ENCODE measurements at regions not wholly inside any gene's neighbourhood (a gene's known extent, or its start where the extent isn't known, plus 50 kb on each side); places are given as distances from the start of the nearest gene placed in this dataset.

- no peak overlapping the region for H3K4me2 ChIP-seq
- H3K36me3 ChIP-seq (replicated peaks in 1 of 2; ENCODE audit: control insufficient read depth in 1 of 2, insufficient read depth in 2 of 2, low read length in 1 of 2): no peaks in the 10 kb centered on the region
- H3K4me1 ChIP-seq (ENCODE audit: control insufficient read depth in 1 of 2, insufficient read depth in 2 of 2, low read depth in 1 of 2, low read length in 1 of 2): no peaks in the 10 kb centered on the region
- H3K27ac ChIP-seq (ENCODE audit: low read depth in 2 of 2, low read length in 1 of 2): no peak overlapping the region
- ChIA-PET CTCF (no interaction called here), POLR2A (no interaction called here)
- H3K9me3 ChIP-seq: no peaks in the 10 kb centered on the region
- DNase-seq: no peak
- no peaks in the 10 kb centered on the region for H4K20me1 ChIP-seq (ENCODE audit: insufficient read depth)
- no peaks in the 10 kb centered on the region for H3K9me2 ChIP-seq
- TF ChIP-seq, protein P1, sequence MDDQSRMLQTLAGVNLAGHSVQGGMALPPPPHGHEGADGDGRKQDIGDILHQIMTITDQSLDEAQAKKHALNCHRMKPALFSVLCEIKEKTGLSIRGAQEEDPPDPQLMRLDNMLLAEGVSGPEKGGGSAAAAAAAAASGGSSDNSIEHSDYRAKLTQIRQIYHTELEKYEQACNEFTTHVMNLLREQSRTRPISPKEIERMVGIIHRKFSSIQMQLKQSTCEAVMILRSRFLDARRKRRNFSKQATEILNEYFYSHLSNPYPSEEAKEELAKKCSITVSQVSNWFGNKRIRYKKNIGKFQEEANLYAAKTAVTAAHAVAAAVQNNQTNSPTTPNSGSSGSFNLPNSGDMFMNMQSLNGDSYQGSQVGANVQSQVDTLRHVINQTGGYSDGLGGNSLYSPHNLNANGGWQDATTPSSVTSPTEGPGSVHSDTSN (IDR thresholded peaks at IDR 0.05): no peak
- TF ChIP-seq FOXM1 (IDR thresholded peaks at IDR 0.05; ENCODE audit: low read depth) (no peak), RFX5 (IDR thresholded peaks at IDR 0.05; ENCODE audit: low read length) (no peak), TCF12 (IDR thresholded peaks at IDR 0.05) (no peak), EZH2phosphoT487 (IDR thresholded peaks at IDR 0.05; ENCODE audit: borderline replicate concordance, low read depth) (no peak), EP300 (IDR thresholded peaks at IDR 0.05; ENCODE audit: borderline replicate concordance in 1 of 2, low read depth in 1 of 2, low read length in 1 of 2) (no peak), MEF2A (IDR thresholded peaks at IDR 0.05; ENCODE audit: borderline replicate concordance, low read depth) (no peak), ELF1 (IDR thresholded peaks at IDR 0.05) (no peak), MXI1 (IDR thresholded peaks at IDR 0.05; ENCODE audit: low read depth, low read length) (no peak), POLR2AphosphoS5 (IDR thresholded peaks at IDR 0.05; ENCODE audit: low read depth, low read length) (no peak), FOSL2 (IDR thresholded peaks at IDR 0.05; ENCODE audit: borderline replicate concordance, low read depth) (no peak), RCOR1 (IDR thresholded peaks at IDR 0.05; ENCODE audit: low read length) (no peak), CHD2 (IDR thresholded peaks at IDR 0.05; ENCODE audit: low read length, partially characterized antibody) (no peak)
- TF ChIP-seq, protein P2, sequence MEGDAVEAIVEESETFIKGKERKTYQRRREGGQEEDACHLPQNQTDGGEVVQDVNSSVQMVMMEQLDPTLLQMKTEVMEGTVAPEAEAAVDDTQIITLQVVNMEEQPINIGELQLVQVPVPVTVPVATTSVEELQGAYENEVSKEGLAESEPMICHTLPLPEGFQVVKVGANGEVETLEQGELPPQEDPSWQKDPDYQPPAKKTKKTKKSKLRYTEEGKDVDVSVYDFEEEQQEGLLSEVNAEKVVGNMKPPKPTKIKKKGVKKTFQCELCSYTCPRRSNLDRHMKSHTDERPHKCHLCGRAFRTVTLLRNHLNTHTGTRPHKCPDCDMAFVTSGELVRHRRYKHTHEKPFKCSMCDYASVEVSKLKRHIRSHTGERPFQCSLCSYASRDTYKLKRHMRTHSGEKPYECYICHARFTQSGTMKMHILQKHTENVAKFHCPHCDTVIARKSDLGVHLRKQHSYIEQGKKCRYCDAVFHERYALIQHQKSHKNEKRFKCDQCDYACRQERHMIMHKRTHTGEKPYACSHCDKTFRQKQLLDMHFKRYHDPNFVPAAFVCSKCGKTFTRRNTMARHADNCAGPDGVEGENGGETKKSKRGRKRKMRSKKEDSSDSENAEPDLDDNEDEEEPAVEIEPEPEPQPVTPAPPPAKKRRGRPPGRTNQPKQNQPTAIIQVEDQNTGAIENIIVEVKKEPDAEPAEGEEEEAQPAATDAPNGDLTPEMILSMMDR (IDR thresholded peaks at IDR 0.05): no peak
- no peaks in the 10 kb centered on the region for H3F3A ChIP-seq (replicated peaks; ENCODE audit: insufficient read depth)
- no peak overlapping the region for H3K9ac ChIP-seq
- H3K79me2 ChIP-seq (ENCODE audit: insufficient read depth): no peaks in the 10 kb centered on the region
- no peak overlapping the region for H2AFZ ChIP-seq (ENCODE audit: low read depth)
- 17% methylated on average over 3 of the region's 10 CpGs for WGBS (ENCODE audit: low lambda C conversion rate)
- no peak overlapping the region for H3K4me3 ChIP-seq (ENCODE audit: low read depth in 2 of 2, low read length in 1 of 2)
- H3K27me3 ChIP-seq (ENCODE audit: insufficient read depth): no peaks in the 10 kb centered on the region
Measured at GRCh38 chr16:79468121-79468552, 132.4 kb downstream of the MAF start.

DNA sequence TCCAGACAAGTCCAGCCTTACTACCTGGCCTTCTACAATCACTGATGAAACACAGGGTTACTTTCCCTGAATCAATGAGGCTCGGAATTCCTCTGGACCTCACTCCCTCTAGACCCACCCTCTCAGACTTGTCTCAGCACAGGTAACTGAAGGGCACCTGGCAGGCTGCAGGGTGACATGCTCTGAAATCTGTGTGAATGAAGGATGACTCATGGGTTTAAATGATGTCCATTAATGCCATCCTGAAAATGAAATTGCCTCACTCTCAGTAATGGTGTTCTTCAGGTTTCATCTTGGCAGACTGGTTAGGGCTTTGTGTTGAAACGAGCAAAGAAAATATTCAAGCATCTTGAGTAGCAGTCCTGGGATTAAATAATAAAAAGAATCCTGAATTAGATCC, 134.4 kb downstream of the MAF start:
- CTCF ChIA-PET: no interaction called here
- POLR2A ChIA-PET: no interaction called here
- no peak for DNase-seq

More for the DNA sequence above, 134.4 kb downstream of the MAF start:
- TF ChIP-seq TCF12 (IDR thresholded peaks at IDR 0.05): no peak
- TF ChIP-seq IRF3 (IDR thresholded peaks at IDR 0.05; ENCODE audit: low read depth, low read length): no peak
- TF ChIP-seq ELF1 (IDR thresholded peaks at IDR 0.05): no peak
- no peak for TF ChIP-seq GATA2 (CRISPR knock-in tag; IDR thresholded peaks at IDR 0.05)
- no peak for TF ChIP-seq FOSL2 (IDR thresholded peaks at IDR 0.05; ENCODE audit: borderline replicate concordance, low read depth)
- no peak for TF ChIP-seq YY1 (IDR thresholded peaks at IDR 0.05; ENCODE audit: low read depth)
- no peak for TF ChIP-seq POLR2AphosphoS5 (IDR thresholded peaks at IDR 0.05; ENCODE audit: low read depth, low read length)
- no peak for TF ChIP-seq MXI1 (IDR thresholded peaks at IDR 0.05; ENCODE audit: low read depth, low read length)
- no peak for TF ChIP-seq GABPA (IDR thresholded peaks at IDR 0.05; ENCODE audit: low read depth)
- TF ChIP-seq TAF1 (IDR thresholded peaks at IDR 0.05; ENCODE audit: borderline replicate concordance, low read depth, low read length): no peak
- TF ChIP-seq SMC3 (IDR thresholded peaks at IDR 0.05; ENCODE audit: low read depth, low read length): no peak
- no peak for TF ChIP-seq CHD2 (IDR thresholded peaks at IDR 0.05; ENCODE audit: low read length, partially characterized antibody)
- TF ChIP-seq, protein P3, sequence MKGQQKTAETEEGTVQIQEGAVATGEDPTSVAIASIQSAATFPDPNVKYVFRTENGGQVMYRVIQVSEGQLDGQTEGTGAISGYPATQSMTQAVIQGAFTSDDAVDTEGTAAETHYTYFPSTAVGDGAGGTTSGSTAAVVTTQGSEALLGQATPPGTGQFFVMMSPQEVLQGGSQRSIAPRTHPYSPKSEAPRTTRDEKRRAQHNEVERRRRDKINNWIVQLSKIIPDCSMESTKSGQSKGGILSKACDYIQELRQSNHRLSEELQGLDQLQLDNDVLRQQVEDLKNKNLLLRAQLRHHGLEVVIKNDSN (IDR thresholded peaks at IDR 0.05; ENCODE audit: borderline replicate concordance, low read depth): no peak
- no peak for TF ChIP-seq MEF2A (IDR thresholded peaks at IDR 0.05; ENCODE audit: borderline replicate concordance, low read depth)
- no peak for TF ChIP-seq RCOR1 (IDR thresholded peaks at IDR 0.05; ENCODE audit: low read length)
- Histone ChIP-seq H3K36me3 (replicated peaks in 1 of 2; ENCODE audit: control insufficient read depth in 1 of 2, insufficient read depth in 2 of 2, low read length in 1 of 2) (no peaks in the 10 kb centered on the region), H3K27ac (ENCODE audit: low read depth in 2 of 2, low read length in 1 of 2) (no peak overlapping the region), H3K27me3 (ENCODE audit: insufficient read depth) (no peaks in the 10 kb centered on the region), H3K9me2 (no peaks in the 10 kb centered on the region), H3K4me3 (ENCODE audit: low read depth in 2 of 2, low read length in 1 of 2) (no peak overlapping the region), H3K4me1 (ENCODE audit: control insufficient read depth in 1 of 2, insufficient read depth in 2 of 2, low read depth in 1 of 2, low read length in 1 of 2) (no peaks in the 10 kb centered on the region), H3K4me2 (no peak overlapping the region), H3K79me2 (ENCODE audit: insufficient read depth) (no peaks in the 10 kb centered on the region), H3F3A (replicated peaks; ENCODE audit: insufficient read depth) (no peaks in the 10 kb centered on the region), H3K9me3 (no peaks in the 10 kb centered on the region), H3K9ac (no peak overlapping the region), H2AFZ (ENCODE audit: low read depth) (no peak overlapping the region), H4K20me1 (ENCODE audit: insufficient read depth) (no peaks in the 10 kb centered on the region)
- 5% methylated on average over 2 of the region's 2 CpGs for WGBS (ENCODE audit: low lambda C conversion rate)

All from SK-N-SH (cell line).